SU-DHL-6 (cell line): ENCODE measurements at regions not wholly inside any gene's neighbourhood (a gene's known extent, or its start where the extent isn't known, plus 50 kb on each side); places are given as distances from the start of the nearest gene placed in this dataset.

Experiments used
- EZH2phosphoT487 ChIP-seq: fragments of 200-600 bp; sonication (generic), shearing (Covaris generic); conservative IDR thresholded peaks from 2 replicates; pipeline ENCODE4 v1.6.1; 2018; ENCODE audit warnings: mild to moderate bottlenecking, antibody characterized with exemption, low read length, moderate library complexity, mixed read lengths
- TF ChIP-seq, protein P1 (sequence below): fragments of 200-600 bp; sonication (generic); IDR thresholded peaks from one replicate; pipeline ENCODE4 v1.5.1; 2017; ENCODE audit warnings: antibody characterized with exemption, mild to moderate bottlenecking, low read length, moderate library complexity; ENCODE audit not compliant: insufficient read depth, poor library complexity, severe bottlenecking

DNA sequence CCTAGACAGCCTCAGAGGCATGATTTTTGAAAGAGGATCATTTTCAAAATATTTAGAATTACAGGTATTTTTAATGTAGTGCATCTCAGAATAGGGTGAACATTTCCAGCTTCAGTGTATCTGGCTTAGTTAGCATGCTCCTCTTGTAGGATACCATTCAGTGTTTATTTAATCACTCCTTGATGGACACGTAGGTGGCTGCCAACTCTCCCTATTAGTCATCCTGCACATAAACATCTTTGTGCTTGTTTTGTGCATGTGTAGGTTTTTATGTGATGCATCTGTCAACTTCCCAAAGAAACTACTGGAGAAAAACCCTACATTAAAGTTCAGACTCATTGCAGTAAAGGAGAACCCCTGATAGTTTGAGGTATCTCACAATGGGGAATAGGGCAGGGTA is 52.5 kb upstream of the RBM19 start:
- TF ChIP-seq, protein P1, sequence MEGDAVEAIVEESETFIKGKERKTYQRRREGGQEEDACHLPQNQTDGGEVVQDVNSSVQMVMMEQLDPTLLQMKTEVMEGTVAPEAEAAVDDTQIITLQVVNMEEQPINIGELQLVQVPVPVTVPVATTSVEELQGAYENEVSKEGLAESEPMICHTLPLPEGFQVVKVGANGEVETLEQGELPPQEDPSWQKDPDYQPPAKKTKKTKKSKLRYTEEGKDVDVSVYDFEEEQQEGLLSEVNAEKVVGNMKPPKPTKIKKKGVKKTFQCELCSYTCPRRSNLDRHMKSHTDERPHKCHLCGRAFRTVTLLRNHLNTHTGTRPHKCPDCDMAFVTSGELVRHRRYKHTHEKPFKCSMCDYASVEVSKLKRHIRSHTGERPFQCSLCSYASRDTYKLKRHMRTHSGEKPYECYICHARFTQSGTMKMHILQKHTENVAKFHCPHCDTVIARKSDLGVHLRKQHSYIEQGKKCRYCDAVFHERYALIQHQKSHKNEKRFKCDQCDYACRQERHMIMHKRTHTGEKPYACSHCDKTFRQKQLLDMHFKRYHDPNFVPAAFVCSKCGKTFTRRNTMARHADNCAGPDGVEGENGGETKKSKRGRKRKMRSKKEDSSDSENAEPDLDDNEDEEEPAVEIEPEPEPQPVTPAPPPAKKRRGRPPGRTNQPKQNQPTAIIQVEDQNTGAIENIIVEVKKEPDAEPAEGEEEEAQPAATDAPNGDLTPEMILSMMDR = no peak
- TF ChIP-seq EZH2phosphoT487 = no peak
